Choroid plexus epithelial cell (primary cell): ENCODE measurements at regions not wholly inside any gene's neighbourhood (a gene's known extent, or its start where the extent isn't known, plus 50 kb on each side); places are given as distances from the start of the nearest gene placed in this dataset.

Experiments used
- DNase-seq: peaks from one replicate; pipeline ENCODE4 v3.0.0-alpha.2; 2010; ENCODE audit warnings: low read depth
- H3K4me3 ChIP-seq: 2 replicates; pipeline ENCODE4 v1.5.1; 2011; ENCODE audit warnings: low read depth, mild to moderate bottlenecking, control low read depth, low read length, moderate library complexity
- TF ChIP-seq, protein P1 (sequence below): conservative IDR thresholded peaks from 2 replicates; pipeline ENCODE4 v1.5.1; 2011; ENCODE audit warnings: low read depth, mild to moderate bottlenecking, control low read depth, inconsistent platforms, low read length, moderate library complexity

DNA sequence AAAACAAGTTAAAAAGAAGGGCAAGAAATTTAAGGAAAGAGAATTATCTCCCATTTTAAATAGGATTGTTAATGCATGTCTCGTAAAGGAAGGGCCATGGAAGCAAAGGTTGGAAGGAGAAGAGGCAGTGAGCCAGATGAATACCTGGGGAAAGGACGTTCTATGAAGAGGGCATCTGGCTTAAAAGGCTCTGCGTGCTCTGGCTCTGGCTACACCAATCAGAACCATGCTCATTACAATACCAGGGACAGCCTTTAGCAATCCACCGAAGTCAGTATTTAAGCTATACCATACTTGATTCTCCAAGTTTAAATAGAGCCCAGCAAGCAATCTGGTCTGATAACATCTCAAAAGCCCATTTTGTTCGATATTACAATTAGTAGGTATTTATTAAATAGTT is 58.5 kb upstream of the C1orf87 start:
- H3K4me3 ChIP-seq = no peak overlapping the region
- no peak for DNase-seq
- TF ChIP-seq, protein P1, sequence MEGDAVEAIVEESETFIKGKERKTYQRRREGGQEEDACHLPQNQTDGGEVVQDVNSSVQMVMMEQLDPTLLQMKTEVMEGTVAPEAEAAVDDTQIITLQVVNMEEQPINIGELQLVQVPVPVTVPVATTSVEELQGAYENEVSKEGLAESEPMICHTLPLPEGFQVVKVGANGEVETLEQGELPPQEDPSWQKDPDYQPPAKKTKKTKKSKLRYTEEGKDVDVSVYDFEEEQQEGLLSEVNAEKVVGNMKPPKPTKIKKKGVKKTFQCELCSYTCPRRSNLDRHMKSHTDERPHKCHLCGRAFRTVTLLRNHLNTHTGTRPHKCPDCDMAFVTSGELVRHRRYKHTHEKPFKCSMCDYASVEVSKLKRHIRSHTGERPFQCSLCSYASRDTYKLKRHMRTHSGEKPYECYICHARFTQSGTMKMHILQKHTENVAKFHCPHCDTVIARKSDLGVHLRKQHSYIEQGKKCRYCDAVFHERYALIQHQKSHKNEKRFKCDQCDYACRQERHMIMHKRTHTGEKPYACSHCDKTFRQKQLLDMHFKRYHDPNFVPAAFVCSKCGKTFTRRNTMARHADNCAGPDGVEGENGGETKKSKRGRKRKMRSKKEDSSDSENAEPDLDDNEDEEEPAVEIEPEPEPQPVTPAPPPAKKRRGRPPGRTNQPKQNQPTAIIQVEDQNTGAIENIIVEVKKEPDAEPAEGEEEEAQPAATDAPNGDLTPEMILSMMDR = no peak

DNA sequence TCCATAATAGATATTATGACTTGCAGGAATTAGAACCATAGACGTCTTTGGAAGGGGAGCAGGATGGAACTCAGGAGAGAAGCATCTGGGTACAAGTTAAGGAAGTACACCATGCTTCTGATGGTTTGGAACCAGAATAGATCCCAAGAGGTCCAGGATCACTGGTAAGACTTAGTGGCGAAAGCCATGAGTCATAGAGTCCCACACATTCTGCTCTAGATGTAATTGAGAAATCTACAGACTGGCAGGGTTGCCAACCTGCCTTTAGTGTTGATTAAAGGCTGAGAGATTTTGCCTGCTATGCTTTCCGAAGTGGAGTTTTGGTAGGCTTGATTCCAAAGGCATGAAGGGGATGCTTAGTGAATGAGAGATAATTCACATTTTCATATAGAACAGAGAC is 57.1 kb upstream of the C1orf87 start:
- no peak overlapping the region for H3K4me3 ChIP-seq
- TF ChIP-seq, protein P1 = no peak
- DNase-seq = no peak

DNA sequence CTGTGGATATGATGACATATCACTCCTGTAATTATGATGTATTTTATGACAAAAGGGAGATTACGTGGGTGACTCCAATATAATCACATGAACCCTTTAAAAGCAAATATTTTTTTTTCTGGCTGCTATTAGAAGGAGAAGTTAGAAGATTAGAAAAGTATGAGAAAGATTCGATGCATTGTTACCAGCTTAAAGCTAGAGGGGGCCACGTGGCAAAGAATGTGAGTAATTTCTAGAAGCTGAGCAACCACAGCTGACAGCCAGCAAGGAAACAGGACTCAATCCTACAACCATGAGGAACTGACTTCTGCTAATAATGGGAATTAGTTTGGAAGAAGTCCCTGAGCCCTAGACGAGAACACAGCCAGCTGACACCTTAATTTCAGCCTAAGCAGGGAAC is 56.3 kb upstream of the C1orf87 start:
- TF ChIP-seq, protein P1 = peak; percentile 25
- DNase-seq = peak; percentile 36
- H3K4me3 ChIP-seq = no peak overlapping the region

DNA sequence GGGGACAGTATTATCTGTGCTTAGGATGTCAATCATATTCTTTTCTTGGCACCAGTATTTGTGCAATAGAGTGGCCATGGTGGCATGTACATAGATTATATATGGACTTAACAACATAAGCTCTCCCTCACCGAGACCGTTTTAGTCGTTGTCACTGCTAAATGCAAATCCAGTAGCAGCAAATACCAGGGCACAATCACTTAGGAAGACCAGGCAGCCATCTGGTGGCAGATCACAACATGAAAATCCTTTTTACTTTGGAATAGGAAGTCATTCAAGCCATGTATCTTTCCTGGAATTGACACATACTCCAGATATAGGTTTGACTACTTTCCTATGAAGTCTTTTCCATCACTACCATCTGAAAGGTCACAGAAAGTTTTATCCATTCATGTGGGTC is 53.2 kb upstream of the C1orf87 start:
- H3K4me3 ChIP-seq = no peak overlapping the region
- DNase-seq = peak; percentile 17
- TF ChIP-seq, protein P1 = peak; percentile 33
